Pancreas (tissue), 10 donors: ENCODE measurements at regions not wholly inside any gene's neighbourhood (a gene's known extent, or its start where the extent isn't known, plus 50 kb on each side); places are given as distances from the start of the nearest gene placed in this dataset.

Experiments
- ATAC-seq, 4 donors: fragments of 200-7000 bp; cut with Tn5 transposase; one replicate each; pipeline versions ENCODE4 v1.8.0 to v1.9.1; 2020; ENCODE audit warnings: mild to moderate bottlenecking in 4 of 4, moderate library complexity in 4 of 4
- DNase-seq, 6 donors: peaks; one replicate each; pipeline ENCODE4 v3.0.0-alpha.2; 2020
- FAIRE-seq: peaks from 2 replicates; lab custom pipeline; 2012; peaks lifted over from hg19 to GRCh38; lab: Jason Lieb, UNC
- H3K27ac ChIP-seq, 4 donors: fragments of 200-600 bp; sonication (generic); 1 replicate in 3 of 4; 2 replicates in 1 of 4; pipeline versions ENCODE4 v1.5.0 to v1.8.0; 2020
- H3K27me3 ChIP-seq, 4 donors: fragments of 200-600 bp; one replicate each; pipeline ENCODE4 v1.8.0; 2021
- H3K36me3 ChIP-seq, 3 donors: fragments of 200-600 bp; sonication (generic) in 1 of 3; one replicate each; pipeline versions ENCODE4 v1.5.0 to v1.8.0; 2020 to 2021
- H3K4me1 ChIP-seq, 3 donors: fragments of 200-600 bp; one replicate each; pipeline ENCODE4 v1.8.0; 2021
- H3K4me3 ChIP-seq, 4 donors: fragments of 200-600 bp; sonication (generic) in 2 of 4; one replicate each; pipeline versions ENCODE4 v1.5.0 to v1.8.0; 2020 to 2021
- H3K9me3 ChIP-seq, 4 donors: fragments of 200-600 bp; one replicate each; pipeline ENCODE4 v1.8.0; 2021
- CTCF ChIP-seq, 4 donors: fragments of 200-600 bp; sonication (generic) in 3 of 4; IDR thresholded peaks; one replicate each; pipeline versions ENCODE4 v1.5.0 to v1.8.0; 2021; ENCODE audit warnings: antibody characterized with exemption in 4 of 4
- WGBS, 2 donors: extraction: QIAGEN DNeasy Blood & Tissue Kit; methylation state at CpG; one replicate each; pipeline ENCODE4 v1.1.7; 2013; 5-methylcytosine and 5-hydroxymethylcytosine counted together
- intact Hi-C, 3 donors: fragments of 100-400 bp; cut with DNase I; formaldehyde crosslinking; loops; one replicate each; pipeline versions ENCODE4 v1.11.1 to v1.14.2; 2022
- donor health status: healthy with polysubstance abuse.
- donor health status: DM: no; HTN: no; CAD: no; lungs with moderate emphysema.
- donor health status: DM: no; HTN: no; CAD: no.
- donor health status: control.
- donor health status: control.
- donor health status: Bipolar disorder and iron deficiency.
- donor health status: DM: yes; HTN: yes; CAD: no.
- donor health status: DM: no; HTN: no; CAD: no.
- donor health status: DM: no; HTN: no; CAD: no.
- donor health status: DM: yes; HTN: yes; CAD: no.

DNA sequence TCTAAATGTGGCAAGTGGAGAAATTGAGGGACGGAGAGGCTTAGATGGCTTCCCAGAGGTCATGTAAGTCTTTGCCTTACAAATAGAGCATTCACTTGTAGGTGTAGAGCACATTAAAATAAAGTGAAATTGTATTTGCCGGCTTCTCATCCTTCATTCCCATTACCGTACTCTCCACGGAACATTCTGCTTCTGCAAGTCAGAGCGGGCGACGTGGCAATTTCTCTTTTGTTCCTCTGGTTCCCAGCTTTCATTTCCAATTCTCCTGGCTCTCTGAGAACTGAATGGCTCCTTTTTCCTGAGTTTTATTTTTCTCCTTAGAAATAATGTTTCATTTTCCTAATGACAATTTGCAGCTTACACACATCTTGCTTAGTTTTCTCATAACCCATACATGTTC lies 51.3 kb upstream of the PFKP start:
- intact Hi-C loops: no loop called here
- Histone ChIP-seq H3K4me3 (no peak overlapping the region), H3K36me3 (no peaks in the 10 kb centered on the region), H3K27me3 (no peaks in the 10 kb centered on the region), H3K4me1 (no peaks in the 10 kb centered on the region), H3K9me3 (no peaks in the 10 kb centered on the region), H3K27ac (no peak overlapping the region)
- WGBS, 2 donors: 70 to 76% methylated on average over 7 of the region's 7 CpGs
- no peak for TF ChIP-seq CTCF (IDR thresholded peaks at IDR 0.05)
- FAIRE-seq (no peak), DNase-seq (no peak), ATAC-seq (no peak)

DNA sequence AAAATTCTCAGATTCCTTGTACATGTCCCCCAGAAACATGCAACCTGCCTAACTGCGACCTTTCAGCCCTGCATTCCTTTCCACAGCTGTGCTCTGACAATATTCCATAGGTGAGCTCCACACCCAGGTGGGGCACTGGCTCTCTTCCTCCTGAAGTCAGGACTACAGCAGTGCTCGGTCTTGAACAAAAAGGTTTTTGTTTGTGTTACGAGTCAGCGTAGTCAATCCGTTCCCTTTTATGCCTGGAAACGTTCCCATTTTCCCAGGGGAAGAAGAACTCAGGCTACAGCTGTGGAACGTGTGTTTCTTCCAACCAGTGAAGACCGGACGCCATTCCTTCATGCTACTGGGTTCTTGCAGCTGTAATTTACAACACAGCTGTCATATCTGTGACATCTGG lies 52.4 kb upstream of the PFKP start:
- no peaks in the 10 kb centered on the region for H3K9me3 ChIP-seq
- no peak for DNase-seq
- H3K4me1 ChIP-seq: no peaks in the 10 kb centered on the region
- no peaks in the 10 kb centered on the region for H3K27me3 ChIP-seq
- FAIRE-seq: no peak
- WGBS, 2 donors: 11 to 15% methylated on average over 9 of the region's 9 CpGs
- ATAC-seq: peak in 2 of 4 donors; percentile 43 to 52
- H3K36me3 ChIP-seq: no peaks in the 10 kb centered on the region
- intact Hi-C loops: no loop called here
- H3K27ac ChIP-seq: no peak overlapping the region
- no peak overlapping the region for H3K4me3 ChIP-seq
- TF ChIP-seq CTCF (IDR thresholded peaks at IDR 0.05): no peak

DNA sequence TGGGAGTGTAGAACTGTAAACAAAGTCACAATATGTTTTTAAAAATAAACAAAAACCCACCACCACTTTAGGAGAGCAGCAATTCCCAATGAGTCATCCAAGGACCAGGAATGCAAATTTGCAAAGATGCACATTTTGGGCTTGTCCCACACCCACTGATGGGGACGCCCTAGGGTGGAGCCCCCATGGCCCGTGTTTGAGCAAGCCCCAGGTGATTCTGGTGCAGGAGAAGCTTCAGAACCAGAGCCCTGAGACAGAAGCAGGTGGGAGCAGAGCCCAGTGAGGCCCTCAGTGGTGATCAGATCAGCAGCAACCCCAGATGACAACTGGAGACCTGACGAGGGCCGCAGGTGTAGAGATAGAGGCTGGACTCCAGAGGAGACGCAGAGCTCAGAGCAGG lies 55.1 kb upstream of the PFKP start:
- no peak for DNase-seq
- H3K4me3 ChIP-seq: no peak overlapping the region
- H3K27ac ChIP-seq: no peak overlapping the region
- no peaks in the 10 kb centered on the region for H3K36me3 ChIP-seq
- 63 to 87% methylated on average over 5 of the region's 5 CpGs for WGBS, 2 donors
- no peak for TF ChIP-seq CTCF (IDR thresholded peaks at IDR 0.05)
- intact Hi-C loops: no loop called here
- no peaks in the 10 kb centered on the region for H3K9me3 ChIP-seq
- peaks cover 0 to 12% (median 0%) of the 10 kb centered on the region in 4 donors for H3K27me3 ChIP-seq
- H3K4me1 ChIP-seq: no peaks in the 10 kb centered on the region
- FAIRE-seq: no peak
- ATAC-seq: no peak

- peak in 4 of 6 donors; percentile 36 to 60 (median 46) for DNase-seq
- intact Hi-C loops: no loop called here
- H3K27ac ChIP-seq: no peak overlapping the region
- FAIRE-seq: no peak
- 17 to 20% methylated on average over 10 of the region's 10 CpGs for WGBS, 2 donors
- peaks cover 0 to 12% (median 0%) of the 10 kb centered on the region in 4 donors for H3K27me3 ChIP-seq
- peak; percentile 83 to 95 (median 93) for ATAC-seq
- H3K4me1 ChIP-seq: no peaks in the 10 kb centered on the region
- no peak overlapping the region for H3K4me3 ChIP-seq
- H3K36me3 ChIP-seq: no peaks in the 10 kb centered on the region
- no peaks in the 10 kb centered on the region for H3K9me3 ChIP-seq
- no peak for TF ChIP-seq CTCF (IDR thresholded peaks at IDR 0.05)
These were observed 56.4 kb upstream of the PFKP start for GRCh38 chr10:3010816-3011460.

DNA sequence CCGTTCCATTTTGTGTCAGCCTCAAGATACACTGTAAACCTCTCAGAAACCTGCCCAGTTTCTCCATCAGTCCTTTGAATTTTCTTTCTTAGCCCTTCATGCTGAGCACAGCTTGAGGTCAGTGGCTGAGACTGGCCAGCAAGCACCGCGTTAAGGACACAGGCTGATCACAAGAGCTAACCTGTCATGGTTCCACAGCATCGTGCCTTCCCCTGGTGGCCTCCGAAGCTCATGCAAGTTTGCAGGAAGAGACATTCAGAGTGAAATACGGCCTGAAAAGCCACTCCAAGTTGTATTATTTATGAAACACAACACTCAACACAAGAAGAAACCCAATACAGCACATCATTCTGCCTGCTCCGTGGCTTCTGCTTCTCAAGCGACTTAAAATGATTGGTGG lies 57.0 kb upstream of the PFKP start:
- Histone ChIP-seq H3K4me1 (no peaks in the 10 kb centered on the region), H3K9me3 (no peaks in the 10 kb centered on the region), H3K36me3 (no peaks in the 10 kb centered on the region), H3K27ac (no peak overlapping the region), H3K27me3 (peaks cover 0 to 12% (median 0%) of the 10 kb centered on the region in 4 donors), H3K4me3 (no peak overlapping the region)
- ATAC-seq: no peak
- DNase-seq: no peak
- no peak for FAIRE-seq
- WGBS, 2 donors: 50 to 60% methylated on average over 8 of the region's 8 CpGs
- intact Hi-C loops: no loop called here
- TF ChIP-seq CTCF (IDR thresholded peaks at IDR 0.05): no peak
